HuH-7 (cell line): ENCODE measurements at regions not wholly inside any gene's neighbourhood (a gene's known extent, or its start where the extent isn't known, plus 50 kb on each side); places are given as distances from the start of the nearest gene placed in this dataset.

Experiments used
- DNase-seq: peaks from one replicate; pipeline ENCODE4 v3.0.0; 2011; ENCODE audit warnings: low spot score

- DNase-seq, result no peak
These were observed 939.1 kb downstream of the OTOL1 start for GRCh38 chr3:162435750-162436149.

DNA sequence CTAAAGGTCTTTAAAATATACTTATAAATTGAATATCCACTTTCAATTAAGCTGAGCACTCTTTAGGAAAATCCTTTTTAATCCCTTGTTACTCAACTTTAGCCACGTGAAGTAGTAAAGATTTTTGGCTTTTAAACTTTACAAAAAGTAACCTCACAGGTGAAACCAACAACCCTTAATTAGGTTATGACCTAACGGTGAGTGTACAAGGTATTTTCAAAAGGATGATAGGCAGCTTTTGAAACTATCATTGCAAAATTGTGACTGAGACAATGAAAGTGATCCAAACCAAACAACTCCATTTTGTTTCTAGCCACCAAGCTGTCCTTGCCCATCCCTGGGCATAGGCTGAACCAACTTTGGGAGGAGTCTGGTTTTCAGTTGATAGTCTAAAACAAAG is 940.2 kb downstream of the OTOL1 start:
- no peak for DNase-seq

- DNase-seq, result no peak
These were observed 940.9 kb downstream of the OTOL1 start for GRCh38 chr3:162437480-162437879.

- no peak for DNase-seq
These were observed 945.1 kb downstream of the OTOL1 start for GRCh38 chr3:162441716-162442115.

- DNase-seq, result no peak
These were observed 946.8 kb downstream of the OTOL1 start for GRCh38 chr3:162443376-162443775.

DNA sequence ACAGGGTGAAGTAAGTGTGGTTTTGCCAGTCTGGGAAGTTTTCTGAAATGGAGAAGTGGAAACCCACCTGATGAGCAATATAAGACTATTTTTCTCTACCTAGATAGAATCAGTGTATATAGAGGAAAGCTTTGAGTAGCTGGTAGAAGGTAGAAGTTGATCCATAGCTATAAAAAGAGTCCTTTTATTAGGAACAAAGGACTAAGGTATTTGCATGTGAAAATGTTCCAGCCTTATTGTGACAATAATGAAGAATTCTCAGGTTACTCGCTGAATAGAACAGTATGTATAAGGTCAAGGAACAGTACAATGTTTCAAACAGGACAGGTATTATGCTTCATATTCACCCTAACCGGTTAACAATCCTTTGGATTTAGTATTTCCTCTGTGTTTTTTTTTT is 972.2 kb downstream of the OTOL1 start:
- DNase-seq, result no peak

DNA sequence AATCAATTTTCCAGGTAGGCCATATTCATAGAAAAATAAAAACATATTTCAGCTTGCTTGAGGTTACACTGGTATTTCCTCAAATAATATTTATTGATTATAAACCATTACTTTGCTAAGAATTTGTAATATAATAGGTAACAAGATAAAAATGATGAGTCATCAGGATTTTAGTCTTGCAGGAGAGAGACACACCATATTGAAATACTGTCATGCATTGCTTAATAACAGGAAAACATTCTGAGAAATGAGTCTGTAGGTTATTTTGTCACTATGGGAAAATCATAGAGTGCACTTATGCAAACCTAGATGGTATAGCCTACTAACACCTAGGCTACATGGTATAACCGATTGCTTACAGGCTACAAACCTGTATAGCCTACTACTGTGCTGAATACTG is 990.5 kb downstream of the OTOL1 start:
- no peak for DNase-seq

- DNase-seq, result no peak
These were observed 993.2 kb downstream of the OTOL1 start for GRCh38 chr3:162489853-162490252.

DNA sequence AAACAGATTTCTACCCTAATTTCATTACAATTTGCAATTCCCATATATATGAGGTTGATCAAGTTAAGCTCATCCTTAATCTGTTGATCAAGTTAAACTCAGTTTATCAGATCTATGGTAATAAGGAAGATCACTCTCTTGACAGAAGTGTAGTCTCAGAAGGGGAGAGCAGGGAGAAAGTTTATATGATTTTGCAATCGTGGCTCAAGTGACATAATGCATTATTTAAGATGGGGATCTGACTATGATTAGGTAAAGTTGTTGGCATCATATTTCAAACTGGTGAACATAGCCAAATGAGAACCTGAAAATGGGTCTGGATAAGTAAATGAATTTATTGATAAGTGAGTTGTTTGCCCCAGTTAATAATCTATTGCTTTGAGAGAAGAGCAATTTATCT is 995.3 kb downstream of the OTOL1 start:
- DNase-seq, result no peak

- DNase-seq, result no peak
These were observed 996.0 kb downstream of the OTOL1 start for GRCh38 chr3:162492446-162493081.

DNA sequence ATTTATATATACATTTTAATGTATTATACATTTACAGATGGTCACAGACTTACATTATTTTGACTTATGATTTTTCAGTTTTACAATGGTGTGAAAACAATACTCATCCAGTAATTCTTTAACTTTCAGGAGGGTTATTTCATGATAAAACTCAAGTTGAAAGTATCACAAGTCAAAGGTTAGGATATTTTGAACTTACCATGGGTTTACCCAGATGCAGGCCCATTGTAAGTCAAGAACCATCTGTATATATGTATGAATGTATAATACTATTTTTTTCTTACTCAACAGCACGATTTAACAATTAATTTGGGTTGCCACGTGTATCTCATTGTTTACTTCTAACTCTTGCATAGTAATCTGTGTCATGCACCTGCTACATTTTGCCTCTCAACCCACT is 1002.0 kb downstream of the OTOL1 start:
- no peak for DNase-seq

DNA sequence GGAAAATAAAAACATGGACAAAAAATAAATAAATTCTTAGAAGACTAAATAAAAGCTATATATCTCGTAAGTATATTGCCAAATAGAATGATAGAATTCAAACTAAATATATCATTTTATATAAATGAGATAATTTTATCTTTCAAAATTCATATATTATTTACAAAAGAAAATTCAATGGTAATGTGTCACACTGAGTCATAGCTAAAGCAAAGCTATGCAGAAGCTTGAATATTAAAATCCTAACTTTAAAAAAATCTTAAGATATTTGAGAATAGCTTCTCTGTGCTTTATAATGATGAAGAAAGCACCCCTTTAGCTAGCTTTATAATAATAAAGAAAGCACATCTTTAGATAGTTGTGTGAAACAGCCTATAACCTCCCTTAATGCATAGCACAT is 1010.8 kb downstream of the OTOL1 start:
- DNase-seq, result no peak

DNA sequence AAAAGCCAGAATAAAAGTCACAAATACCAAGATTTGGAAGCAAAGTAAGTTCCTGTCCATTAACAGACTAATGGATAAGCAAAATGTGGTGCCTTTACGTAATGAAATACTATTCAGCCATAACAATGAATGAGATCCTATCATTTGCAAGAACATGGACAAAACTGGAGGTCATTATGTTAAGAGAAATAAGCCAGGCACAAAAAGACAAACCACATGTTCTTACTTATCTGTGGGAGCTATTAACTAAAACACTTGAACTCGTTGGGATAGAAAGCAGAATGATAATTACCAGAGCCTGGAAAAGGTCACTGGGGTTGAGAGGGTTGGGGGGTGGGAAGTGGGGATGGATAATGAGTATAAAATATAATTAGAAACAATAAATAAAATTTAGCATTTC is 1015.9 kb downstream of the OTOL1 start:
- DNase-seq, result no peak

DNA sequence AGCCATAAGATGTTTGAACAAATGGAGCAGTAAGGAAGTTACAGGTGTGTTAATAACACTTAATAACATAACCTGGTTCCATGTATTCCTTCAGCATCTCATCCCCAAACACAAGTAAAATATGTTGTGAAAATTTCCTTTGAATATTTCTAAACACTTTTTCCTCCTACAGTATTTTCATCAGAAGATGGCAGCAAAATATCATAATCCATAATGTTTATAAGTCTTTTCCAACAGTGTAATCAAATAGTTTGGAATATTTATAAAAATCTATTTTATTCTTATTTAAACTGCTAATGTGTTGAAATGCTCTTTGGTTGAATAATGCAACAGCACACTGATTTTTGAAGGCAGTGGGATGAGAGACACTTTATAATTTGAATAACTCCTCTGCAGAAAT is 1020.5 kb downstream of the OTOL1 start:
- DNase-seq, result no peak

DNA sequence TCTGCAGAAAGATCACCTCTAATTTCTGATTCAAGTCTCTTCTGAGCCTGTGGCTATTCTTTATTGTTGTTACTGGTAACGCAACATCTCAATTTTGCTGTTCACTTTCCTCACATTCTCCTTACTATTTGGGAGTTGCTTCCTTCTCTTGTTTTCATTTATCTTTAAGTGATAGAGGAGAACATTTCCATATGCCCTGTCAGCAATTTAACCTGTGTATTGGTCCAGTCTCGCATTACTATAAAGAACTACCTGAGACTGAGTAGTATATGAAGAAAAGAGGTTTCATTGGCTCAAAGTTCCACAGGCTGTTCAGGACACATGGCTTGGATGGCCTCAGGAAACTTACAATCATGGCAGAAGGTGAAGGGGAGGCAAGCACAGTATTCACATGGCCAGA is 1025.1 kb downstream of the OTOL1 start:
- DNase-seq, result no peak

GRCh38 chr3:162525066-162525742 is 1028.6 kb downstream of the OTOL1 start:
- no peak for DNase-seq

DNA sequence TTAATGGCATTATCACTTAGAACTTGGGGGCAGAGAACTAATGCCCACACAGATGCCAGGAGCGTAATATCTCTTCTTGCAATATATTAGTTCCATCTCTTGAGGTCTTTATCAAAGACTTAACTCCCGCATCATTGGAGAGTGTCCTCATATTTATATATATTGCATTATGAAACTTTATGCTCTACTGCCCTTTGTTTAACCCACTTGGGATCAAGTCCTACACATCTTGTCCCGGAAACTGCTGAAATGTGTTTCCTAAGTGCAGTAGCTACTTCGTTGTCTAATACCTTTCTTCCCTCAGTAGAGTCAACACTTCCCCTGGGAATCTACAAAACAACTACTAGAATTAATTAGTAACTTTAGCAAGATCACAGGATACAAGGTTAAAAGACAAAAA is 1029.2 kb downstream of the OTOL1 start:
- no peak for DNase-seq

- no peak for DNase-seq
These were observed 1037.8 kb downstream of the OTOL1 start for GRCh38 chr3:162534431-162534830.

- no peak for DNase-seq
These were observed 1041.9 kb downstream of the OTOL1 start for GRCh38 chr3:162538491-162538890.

GRCh38 chr3:162538906-162539305 is 1042.3 kb downstream of the OTOL1 start:
- no peak for DNase-seq

DNA sequence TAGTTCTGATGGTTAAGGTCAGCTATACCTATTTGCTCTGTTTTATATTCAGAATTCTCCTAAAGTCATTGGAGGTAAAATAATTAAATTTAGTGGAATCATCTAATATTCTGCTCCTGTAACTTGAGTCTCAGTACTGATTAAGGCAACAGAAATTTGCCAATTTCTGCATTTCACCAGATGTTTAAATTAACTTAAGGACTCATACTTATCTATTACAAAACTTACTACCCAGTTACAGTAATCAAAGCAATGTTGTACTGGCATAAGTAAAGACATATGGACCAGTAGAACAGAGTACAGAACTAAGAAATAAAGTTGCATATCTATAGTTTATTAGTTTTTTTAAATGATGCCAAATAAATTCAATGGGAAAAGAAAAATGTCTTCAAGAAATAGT is 1043.8 kb downstream of the OTOL1 start:
- DNase-seq, result no peak

DNA sequence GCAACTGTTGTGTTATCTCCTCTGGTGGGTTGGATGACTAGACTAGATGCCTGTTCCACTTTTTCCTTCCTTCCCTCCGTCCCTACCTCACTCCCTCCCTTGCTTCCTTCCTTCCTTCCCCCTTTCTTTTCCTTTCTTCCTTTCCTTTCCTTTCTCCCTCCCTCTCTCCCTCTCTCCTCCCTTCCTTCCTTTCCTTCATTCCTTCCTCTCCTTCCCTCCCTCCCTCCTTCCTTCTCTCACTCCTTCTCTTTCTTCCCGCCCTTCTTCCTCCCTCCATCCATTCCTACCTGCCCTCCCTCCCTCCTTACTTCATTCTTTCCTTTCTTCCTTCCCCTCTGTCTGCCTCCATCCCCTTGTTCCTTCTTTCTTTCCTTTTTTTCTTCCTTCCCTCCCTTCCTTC is 1045.3 kb downstream of the OTOL1 start:
- no peak for DNase-seq

GRCh38 chr3:162544246-162544645 is 1047.6 kb downstream of the OTOL1 start:
- no peak for DNase-seq

GRCh38 chr3:162546910-162547309 is 1050.3 kb downstream of the OTOL1 start:
- no peak for DNase-seq
